ENCODE measurements at regions not wholly inside any gene's neighbourhood (a gene's known extent, or its start where the extent isn't known, plus 50 kb on each side); places are given as distances from the start of the nearest gene placed in this dataset.
"Not testable (repeated sequence)": the region's sequence is repeated elsewhere in the genome, so short reads cannot be mapped to it uniquely, and the experiment has no call there.

DNA sequence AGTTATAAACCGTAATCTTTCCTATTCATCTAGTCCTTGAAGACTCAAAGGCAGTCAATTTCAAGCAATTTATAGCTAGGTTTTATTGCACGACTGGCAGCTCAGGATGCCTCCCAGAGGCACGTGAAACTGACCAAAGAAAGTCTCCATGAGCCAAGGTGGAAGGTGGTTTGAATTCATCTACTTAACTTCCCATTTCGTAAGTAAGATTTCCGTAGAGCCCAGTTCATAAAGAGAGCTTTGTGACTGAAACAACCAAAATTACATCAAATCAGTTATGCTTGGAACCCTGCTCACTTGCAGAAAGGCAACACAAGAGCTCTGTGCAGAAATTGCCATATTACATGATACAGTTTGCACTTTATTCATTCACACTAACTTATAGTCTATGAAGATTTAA lies 556.0 kb downstream of the TRIML1 start:
- no peaks in the 10 kb centered on the region for H3K27me3 Mint-ChIP-seq
- no peak overlapping the region for H3K27ac Mint-ChIP-seq
- no peaks in the 10 kb centered on the region for H3K4me1 Mint-ChIP-seq
- H3K4me3 Mint-ChIP-seq = no peak overlapping the region
- no peak for DNase-seq
- H3K9me3 Mint-ChIP-seq = peaks cover 3% of the 10 kb centered on the region
- H3K36me3 Mint-ChIP-seq = no peaks in the 10 kb centered on the region

DNA sequence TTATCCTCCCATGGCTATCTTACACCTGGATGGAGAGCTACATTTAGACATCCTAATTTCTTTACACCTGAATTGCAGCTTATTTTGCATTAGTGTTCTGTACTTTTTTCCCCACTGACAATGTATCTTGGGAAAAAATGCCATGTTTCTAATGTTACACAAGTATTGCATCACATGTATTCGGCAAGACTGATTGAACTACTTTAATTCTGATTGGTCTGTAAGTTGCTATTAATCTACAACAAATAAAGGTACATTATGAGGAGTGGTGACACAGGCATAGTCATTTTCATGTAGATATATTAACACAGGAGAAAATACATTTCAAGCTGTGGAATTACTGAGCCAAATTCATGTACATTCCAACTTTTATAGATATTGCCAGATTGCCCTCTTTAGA lies 558.0 kb downstream of the TRIML1 start:
- no peaks in the 10 kb centered on the region for H3K27me3 Mint-ChIP-seq
- no peak overlapping the region for H3K27ac Mint-ChIP-seq
- H3K4me1 Mint-ChIP-seq = no peaks in the 10 kb centered on the region
- DNase-seq = no peak
- H3K9me3 Mint-ChIP-seq = peaks cover 3% of the 10 kb centered on the region
- H3K36me3 Mint-ChIP-seq = no peaks in the 10 kb centered on the region
- no peak overlapping the region for H3K4me3 Mint-ChIP-seq

DNA sequence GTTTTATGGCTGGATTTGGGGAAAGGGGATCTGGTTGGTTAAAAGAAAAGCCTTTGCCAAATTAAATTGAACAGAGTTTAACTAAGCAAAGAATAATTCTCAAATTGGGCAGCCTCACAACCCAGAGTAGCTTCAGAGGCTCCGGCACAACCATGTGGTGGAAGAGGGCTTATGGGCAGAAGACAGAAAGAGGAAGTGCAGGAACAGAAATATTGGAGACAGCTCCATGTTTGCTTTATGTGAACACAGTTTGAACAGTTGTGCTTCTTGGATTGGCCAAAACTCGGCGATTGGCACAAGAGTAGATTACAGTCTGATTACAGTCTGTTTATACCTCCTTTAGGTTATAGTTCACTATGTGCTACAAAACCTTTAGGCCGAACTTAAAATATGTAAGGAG lies 562.7 kb downstream of the TRIML1 start:
- Mint-ChIP-seq H3K4me1 (no peaks in the 10 kb centered on the region), H3K36me3 (no peaks in the 10 kb centered on the region), H3K27me3 (no peaks in the 10 kb centered on the region)

DNA sequence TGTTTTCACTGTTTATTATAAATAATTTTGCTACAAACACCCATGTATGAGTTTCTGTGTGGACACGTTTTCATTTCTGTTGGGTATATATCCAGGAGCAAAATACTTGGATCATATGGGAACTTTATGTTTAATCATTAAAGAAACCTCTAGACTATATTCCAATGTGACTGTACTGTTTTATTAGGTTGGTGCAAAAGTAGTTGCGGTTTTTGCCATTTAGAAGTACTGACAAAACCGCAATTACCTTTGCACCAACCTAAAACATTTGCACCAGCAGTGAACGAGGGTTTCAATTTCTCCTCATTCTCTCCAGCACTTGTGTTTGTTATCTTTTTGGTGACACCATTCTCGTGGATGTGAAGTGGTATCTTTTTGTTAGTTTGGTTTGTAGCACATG lies 565.0 kb downstream of the TRIML1 start:
- H3K9me3 Mint-ChIP-seq = peaks cover 8% of the 10 kb centered on the region
- no peak overlapping the region for H3K27ac Mint-ChIP-seq
- DNase-seq = no peak
- no peak overlapping the region for H3K4me3 Mint-ChIP-seq
- H3K36me3 Mint-ChIP-seq = no peaks in the 10 kb centered on the region
- H3K27me3 Mint-ChIP-seq = no peaks in the 10 kb centered on the region
- H3K4me1 Mint-ChIP-seq = no peaks in the 10 kb centered on the region

More for the DNA sequence above, 562.7 kb downstream of the TRIML1 start:
- no peak overlapping the region for H3K27ac Mint-ChIP-seq
- no peak overlapping the region for H3K4me3 Mint-ChIP-seq
- H3K9me3 Mint-ChIP-seq = peaks cover 9% of the 10 kb centered on the region
- no peak for DNase-seq

DNA sequence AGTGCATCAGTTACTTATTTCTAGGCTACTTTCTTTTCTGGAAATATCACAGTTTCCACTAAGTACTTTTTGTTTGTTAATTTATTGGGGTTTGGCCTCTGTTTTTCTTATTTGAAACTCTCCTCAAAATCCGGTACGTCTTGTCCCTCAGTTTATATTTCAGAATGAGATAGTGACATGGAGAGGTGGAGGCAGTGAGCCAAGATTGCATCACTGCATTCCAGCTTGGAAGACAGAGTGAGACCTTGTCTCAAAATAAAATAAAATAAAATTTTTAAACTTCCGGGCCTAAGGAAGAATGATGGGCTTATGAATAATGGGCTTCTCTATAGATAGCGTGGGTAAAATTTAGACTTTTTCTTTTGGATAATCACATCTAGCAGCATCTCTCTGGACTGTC lies 567.8 kb downstream of the TRIML1 start:
- Mint-ChIP-seq H3K4me1 (no peaks in the 10 kb centered on the region), H3K4me3 (no peak overlapping the region), H3K36me3 (no peaks in the 10 kb centered on the region), H3K9me3 (peaks cover 8% of the 10 kb centered on the region), H3K27ac (no peak overlapping the region), H3K27me3 (no peaks in the 10 kb centered on the region)
- no peak for DNase-seq

DNA sequence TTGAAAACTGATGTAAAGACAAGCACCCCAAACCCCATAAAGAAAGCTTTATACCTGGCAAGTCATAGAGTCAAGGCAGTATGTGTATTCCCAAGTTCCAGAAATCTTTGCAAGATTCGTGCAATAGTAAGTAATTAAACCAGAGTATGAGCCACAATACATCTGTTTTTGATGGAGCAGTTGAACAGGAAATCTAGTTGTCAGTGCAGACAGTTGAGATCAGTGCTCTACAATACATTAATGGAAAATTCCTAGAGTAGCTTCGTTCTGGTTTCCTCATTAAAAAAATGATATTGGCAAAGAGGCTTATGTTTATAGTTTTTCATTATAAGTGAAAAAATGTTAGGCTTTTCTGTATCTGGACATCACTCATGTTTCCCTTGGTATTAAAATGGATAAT lies 575.3 kb downstream of the TRIML1 start:
- H3K36me3 Mint-ChIP-seq = no peaks in the 10 kb centered on the region
- no peaks in the 10 kb centered on the region for H3K27me3 Mint-ChIP-seq
- no peaks in the 10 kb centered on the region for H3K4me1 Mint-ChIP-seq
- H3K27ac Mint-ChIP-seq = no peak overlapping the region
- no peak overlapping the region for H3K4me3 Mint-ChIP-seq
- peaks cover 3% of the 10 kb centered on the region for H3K9me3 Mint-ChIP-seq
- no peak for DNase-seq

DNA sequence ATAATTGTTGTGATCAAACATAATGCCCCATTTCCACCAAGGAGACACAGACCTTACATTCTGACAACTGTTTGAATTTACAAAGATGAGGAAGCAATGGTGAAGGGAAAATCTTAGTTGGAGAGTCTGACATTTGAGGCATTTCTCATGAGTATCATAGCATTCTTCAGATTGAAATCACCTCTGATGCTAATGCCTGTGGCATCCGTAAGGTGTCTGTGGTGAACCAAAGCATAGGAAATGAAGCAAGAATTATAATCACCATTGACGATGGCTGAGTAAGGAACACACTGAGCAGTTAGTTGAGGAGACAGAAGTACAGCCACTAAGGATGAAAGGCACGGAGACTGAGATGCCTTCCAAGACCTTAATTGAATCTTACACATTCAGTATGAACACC lies 575.7 kb downstream of the TRIML1 start:
- Mint-ChIP-seq H3K9me3 (peaks cover 3% of the 10 kb centered on the region), H3K4me3 (no peak overlapping the region), H3K27me3 (no peaks in the 10 kb centered on the region), H3K27ac (no peak overlapping the region), H3K36me3 (no peaks in the 10 kb centered on the region), H3K4me1 (no peaks in the 10 kb centered on the region)
- DNase-seq = no peak

DNA sequence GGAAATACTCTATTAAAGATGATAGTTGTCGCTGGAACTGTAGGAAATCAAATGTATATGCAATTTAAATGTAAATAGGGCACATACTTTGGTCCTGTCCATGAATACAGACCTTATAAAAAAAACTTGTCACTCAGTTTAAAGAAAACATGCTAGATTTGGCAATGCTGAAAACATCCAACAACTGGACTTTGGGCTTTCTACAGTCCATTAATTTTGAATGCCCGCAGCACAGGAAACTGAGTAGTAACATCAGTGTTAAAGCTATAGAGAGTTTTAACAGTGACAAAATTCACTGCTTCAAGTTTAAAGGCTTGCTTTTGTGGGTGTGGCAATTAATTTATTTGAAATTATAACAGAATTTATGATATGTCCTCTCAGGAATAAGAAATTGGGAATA lies 578.4 kb downstream of the TRIML1 start:
- Mint-ChIP-seq H3K4me3 (no peak overlapping the region), H3K36me3 (no peaks in the 10 kb centered on the region), H3K27me3 (no peaks in the 10 kb centered on the region), H3K4me1 (no peaks in the 10 kb centered on the region), H3K9me3 (peaks cover 9% of the 10 kb centered on the region), H3K27ac (no peak overlapping the region)
- no peak for DNase-seq

DNA sequence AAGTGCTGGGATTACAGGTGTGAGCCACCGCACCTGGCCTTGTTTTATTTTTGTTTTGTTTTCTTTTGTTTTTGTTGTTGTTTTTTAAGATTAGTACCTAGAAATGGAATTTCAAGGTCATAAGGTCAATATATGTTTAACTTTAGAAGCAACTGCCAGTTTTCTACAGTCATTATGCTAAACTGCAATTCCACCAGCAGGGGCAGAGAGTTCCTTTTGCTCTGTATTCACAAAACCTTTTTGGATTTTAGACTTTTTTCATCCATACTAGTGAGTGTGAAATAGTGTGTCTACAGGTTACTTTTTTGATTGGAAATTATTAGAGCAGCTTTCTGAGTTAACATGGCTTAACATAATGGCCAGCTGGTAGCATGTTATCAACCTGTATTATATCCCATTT lies 580.6 kb downstream of the TRIML1 start:
- Mint-ChIP-seq H3K9me3 (peaks cover 6% of the 10 kb centered on the region), H3K4me1 (no peaks in the 10 kb centered on the region), H3K36me3 (no peaks in the 10 kb centered on the region), H3K27me3 (no peaks in the 10 kb centered on the region), H3K27ac (no peak overlapping the region), H3K4me3 (no peak overlapping the region)
- no peak for DNase-seq

DNA sequence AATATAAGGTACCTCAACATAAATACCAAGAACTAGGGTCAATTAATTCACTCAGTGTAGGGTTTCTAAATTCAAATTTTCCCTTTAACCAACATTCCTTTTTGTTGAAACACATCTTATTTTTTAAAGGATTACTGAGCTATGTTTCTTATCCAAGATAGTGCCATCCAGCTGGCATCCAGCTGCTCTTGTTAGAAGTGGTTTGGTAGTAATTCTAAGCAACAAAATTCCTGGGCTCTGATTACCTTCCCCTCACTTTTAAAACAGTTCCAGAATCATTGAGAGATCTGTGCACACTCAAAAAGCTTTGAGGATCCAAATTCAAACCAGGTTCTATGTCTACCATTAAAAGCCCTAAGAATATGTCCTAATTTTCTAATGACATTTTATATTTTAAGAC lies 583.7 kb downstream of the TRIML1 start:
- H3K9me3 Mint-ChIP-seq = peaks cover 6% of the 10 kb centered on the region

DNA sequence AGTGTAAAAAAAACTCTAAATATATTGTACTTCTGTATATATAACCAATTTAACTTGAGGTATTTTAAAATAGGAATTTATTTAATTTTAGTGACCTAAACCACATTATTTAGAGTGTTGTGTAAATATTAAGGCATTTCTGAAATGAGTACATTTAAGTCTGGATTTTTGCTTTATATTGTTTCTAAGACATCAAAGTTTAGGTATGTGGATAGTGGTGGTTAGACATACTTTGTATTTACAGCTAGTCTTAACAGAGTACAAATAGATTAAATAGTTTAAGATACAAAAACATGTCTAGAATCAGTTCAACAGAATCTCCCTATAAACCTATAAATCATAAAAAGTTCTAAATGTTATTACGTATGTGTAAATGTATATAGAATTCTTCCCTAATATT lies 588.5 kb downstream of the TRIML1 start:
- H3K4me3 Mint-ChIP-seq = no peak overlapping the region
- H3K9me3 Mint-ChIP-seq = peaks cover 8% of the 10 kb centered on the region
- H3K27me3 Mint-ChIP-seq = no peaks in the 10 kb centered on the region
- H3K36me3 Mint-ChIP-seq = no peaks in the 10 kb centered on the region
- H3K27ac Mint-ChIP-seq = no peak overlapping the region
- no peaks in the 10 kb centered on the region for H3K4me1 Mint-ChIP-seq
- no peak for DNase-seq

More for the DNA sequence above, 583.7 kb downstream of the TRIML1 start:
- Mint-ChIP-seq H3K4me1 (no peaks in the 10 kb centered on the region), H3K4me3 (no peak overlapping the region), H3K27me3 (no peaks in the 10 kb centered on the region), H3K27ac (no peak overlapping the region), H3K36me3 (no peaks in the 10 kb centered on the region)
- DNase-seq = no peak

DNA sequence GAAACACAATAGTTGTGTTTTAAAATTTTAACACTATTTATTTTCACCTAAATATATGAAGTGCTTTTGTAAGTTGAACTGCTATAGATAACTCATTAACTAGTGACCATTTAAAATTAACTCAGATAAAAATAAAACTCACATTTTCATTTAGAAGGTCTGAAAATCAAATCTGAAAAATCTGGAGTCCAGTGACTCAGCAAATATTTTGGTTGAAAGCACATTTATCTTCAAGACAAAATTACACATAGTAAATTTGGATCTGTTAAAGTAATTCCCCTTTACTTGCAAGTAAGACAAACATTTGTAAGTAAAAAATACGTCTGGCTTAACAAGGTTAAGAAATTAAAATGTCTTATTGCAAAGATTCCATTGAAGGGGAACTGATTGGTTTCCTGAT lies 589.1 kb downstream of the TRIML1 start:
- H3K4me3 Mint-ChIP-seq = no peak overlapping the region
- DNase-seq = no peak
- H3K9me3 Mint-ChIP-seq = peaks cover 9% of the 10 kb centered on the region
- no peaks in the 10 kb centered on the region for H3K4me1 Mint-ChIP-seq
- H3K27me3 Mint-ChIP-seq = no peaks in the 10 kb centered on the region
- H3K36me3 Mint-ChIP-seq = no peaks in the 10 kb centered on the region
- no peak overlapping the region for H3K27ac Mint-ChIP-seq

DNA sequence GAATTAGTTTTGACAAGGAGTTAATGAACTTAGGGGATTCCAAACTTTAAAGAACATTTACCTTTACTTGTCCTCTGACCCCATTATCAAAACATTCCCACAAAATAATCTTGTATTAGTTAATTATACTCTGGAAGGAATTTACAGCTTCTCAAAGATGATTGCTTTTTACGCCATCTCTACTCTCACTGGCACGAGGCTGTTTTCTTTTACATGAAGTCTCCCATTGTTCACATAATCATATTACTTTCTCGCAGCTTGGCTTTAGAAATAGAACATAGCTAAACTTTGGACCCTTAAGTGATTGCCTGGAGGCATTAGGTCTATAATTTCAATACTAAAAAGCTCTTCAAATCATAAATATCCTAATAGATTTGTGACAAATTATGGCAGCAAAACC lies 592.9 kb downstream of the TRIML1 start:
- no peak for DNase-seq
- no peaks in the 10 kb centered on the region for H3K27me3 Mint-ChIP-seq
- H3K36me3 Mint-ChIP-seq = no peaks in the 10 kb centered on the region
- no peak overlapping the region for H3K27ac Mint-ChIP-seq
- no peak overlapping the region for H3K4me3 Mint-ChIP-seq
- H3K4me1 Mint-ChIP-seq = no peaks in the 10 kb centered on the region
- peaks cover 11% of the 10 kb centered on the region for H3K9me3 Mint-ChIP-seq

DNA sequence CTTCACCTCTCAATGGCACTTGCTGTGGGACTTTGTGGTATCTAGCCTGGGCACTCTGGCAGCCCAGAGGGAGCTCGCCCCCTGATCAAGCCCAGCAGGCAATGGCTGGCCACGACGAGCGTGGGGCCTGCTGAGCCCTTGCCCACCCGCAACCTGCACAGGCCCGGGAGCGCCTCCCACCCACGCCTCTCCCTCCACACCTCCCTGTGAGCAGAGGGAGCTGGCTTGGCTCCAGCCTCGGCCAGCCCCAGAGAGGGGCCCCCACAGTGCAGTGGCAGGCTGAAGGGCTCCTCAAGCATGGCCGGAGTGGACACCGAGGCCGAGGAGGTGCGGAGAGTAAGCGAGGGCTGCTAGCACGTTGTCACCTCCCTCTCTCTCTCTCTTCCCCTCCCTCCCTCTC lies 595.8 kb downstream of the TRIML1 start:
- peaks cover 13% of the 10 kb centered on the region for H3K9me3 Mint-ChIP-seq
- no peak overlapping the region for H3K4me3 Mint-ChIP-seq
- DNase-seq = no peak
- no peaks in the 10 kb centered on the region for H3K27me3 Mint-ChIP-seq
- no peak overlapping the region for H3K27ac Mint-ChIP-seq
- H3K36me3 Mint-ChIP-seq = no peaks in the 10 kb centered on the region
- H3K4me1 Mint-ChIP-seq = no peaks in the 10 kb centered on the region

DNA sequence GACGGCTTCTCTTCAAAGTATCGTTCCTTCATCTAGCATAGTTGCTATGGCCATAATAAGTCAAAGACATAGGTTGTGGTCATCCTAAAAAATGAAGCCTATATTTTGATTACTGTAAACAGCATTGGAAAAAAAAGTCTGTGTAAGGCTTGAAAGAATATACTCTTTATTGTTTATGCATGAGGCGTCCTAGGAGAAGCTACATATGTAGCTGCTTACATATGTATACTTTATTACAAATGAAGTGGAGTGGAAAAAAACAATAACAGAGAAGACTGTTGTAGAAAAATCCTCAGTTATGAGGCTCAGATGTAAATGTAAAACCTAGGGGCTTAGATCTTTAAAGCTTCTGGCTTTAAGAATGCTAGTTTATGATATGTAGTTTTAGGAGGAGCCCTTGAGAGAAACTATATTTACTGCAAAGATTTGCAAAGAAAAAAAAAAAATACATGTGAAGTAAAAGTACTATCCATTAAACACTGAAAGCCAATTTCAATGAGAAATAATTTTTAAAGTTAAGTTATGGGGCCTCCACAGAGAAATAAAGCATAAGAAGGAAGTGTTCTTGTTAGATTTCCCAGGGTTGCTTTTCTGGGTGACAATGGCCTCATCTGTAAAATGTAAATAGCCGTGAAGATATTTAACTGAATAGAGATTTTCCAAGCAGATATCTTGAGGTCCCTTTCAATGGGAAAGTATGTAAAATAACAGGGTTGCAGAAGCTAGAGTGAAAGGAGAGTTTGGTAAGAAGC lies 598.2 kb downstream of the TRIML1 start:
- Mint-ChIP-seq H3K27ac (no peak overlapping the region), H3K4me3 (no peak overlapping the region), H3K36me3 (no peaks in the 10 kb centered on the region)

DNA sequence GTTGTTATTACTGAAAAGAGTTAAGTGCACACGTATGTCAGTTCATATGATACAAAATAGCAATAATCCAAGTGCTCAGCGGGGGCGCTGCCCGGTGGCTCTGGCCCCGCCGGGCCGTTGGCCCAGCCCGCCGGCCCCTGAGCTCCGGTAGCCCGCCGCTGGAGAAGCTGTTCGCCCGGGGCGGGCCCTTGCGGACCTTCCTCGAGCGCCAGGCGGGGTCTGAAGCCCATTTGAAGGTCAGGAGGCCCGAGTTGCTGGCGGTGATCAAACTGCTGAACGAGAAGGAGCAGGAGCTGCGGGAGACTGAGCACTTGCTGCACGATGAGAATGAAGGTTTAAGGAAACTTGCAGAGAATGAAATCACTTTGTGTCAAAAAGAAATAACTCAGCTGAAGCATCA lies 599.0 kb downstream of the TRIML1 start:
- not testable (repeated sequence) for DNase-seq, H3K4me1 Mint-ChIP-seq, H3K36me3 Mint-ChIP-seq, H3K27me3 Mint-ChIP-seq, H3K27ac Mint-ChIP-seq, H3K9me3 Mint-ChIP-seq, H3K4me3 Mint-ChIP-seq

More for the DNA sequence above, 598.2 kb downstream of the TRIML1 start:
- Mint-ChIP-seq H3K9me3 (peaks cover 5% of the 10 kb centered on the region), H3K27me3 (no peaks in the 10 kb centered on the region), H3K4me1 (no peaks in the 10 kb centered on the region)
- DNase-seq = no peak
